IPS DF 19.7 (cell line): ENCODE measurements at regions not wholly inside any gene's neighbourhood (a gene's known extent, or its start where the extent isn't known, plus 50 kb on each side); places are given as distances from the start of the nearest gene placed in this dataset.

Experiments used
- DNase-seq: peaks from one replicate; pipeline ENCODE4 v3.0.0-alpha.2; 2013; ENCODE audit warnings: low read depth, low spot score

GRCh38 chr5:74290634-74291241, 349.8 kb downstream of the ENC1 start:
- DNase-seq: no peak

- no peak for DNase-seq
Measured at GRCh38 chr5:74289691-74290090, 350.8 kb downstream of the ENC1 start.

- no peak for DNase-seq
Measured at GRCh38 chr5:74289238-74289637, 351.3 kb downstream of the ENC1 start.

GRCh38 chr5:74288448-74289108, 351.9 kb downstream of the ENC1 start:
- DNase-seq: no peak

GRCh38 chr5:74288038-74288437, 352.5 kb downstream of the ENC1 start:
- DNase-seq: no peak

- no peak for DNase-seq
Measured at GRCh38 chr5:74286734-74287695, 353.5 kb downstream of the ENC1 start.

- DNase-seq: no peak
Measured at GRCh38 chr5:74285675-74286280, 354.8 kb downstream of the ENC1 start.

- no peak for DNase-seq
Measured at GRCh38 chr5:74282490-74282889, 358.0 kb downstream of the ENC1 start.

- no peak for DNase-seq
Measured at GRCh38 chr5:74281166-74281565, 359.4 kb downstream of the ENC1 start.

- DNase-seq: no peak
Measured at GRCh38 chr5:74280306-74280705, 360.2 kb downstream of the ENC1 start.

- DNase-seq: no peak
Measured at GRCh38 chr5:74279244-74279643, 361.3 kb downstream of the ENC1 start.

- DNase-seq: no peak
Measured at GRCh38 chr5:74277418-74277817, 363.1 kb downstream of the ENC1 start.

- DNase-seq: no peak
Measured at GRCh38 chr5:74275171-74275992, 365.1 kb downstream of the ENC1 start.

GRCh38 chr5:74274326-74274725, 366.2 kb downstream of the ENC1 start:
- no peak for DNase-seq

- no peak for DNase-seq
Measured at GRCh38 chr5:74272831-74273451, 367.6 kb downstream of the ENC1 start.

- peak; percentile 63 for DNase-seq
Measured at GRCh38 chr5:74272024-74272775, 368.3 kb downstream of the ENC1 start.

GRCh38 chr5:74268297-74268696, 372.2 kb downstream of the ENC1 start:
- DNase-seq: no peak

GRCh38 chr5:74266836-74267235, 373.7 kb downstream of the ENC1 start:
- no peak for DNase-seq

- DNase-seq: no peak
Measured at GRCh38 chr5:74266132-74266531, 374.4 kb downstream of the ENC1 start.
